Stimulated activated CD8-positive, alpha-beta memory T cell treated with anti-CD3 and anti-CD28 coated beads, Interleukin-7, amount 100 ng/mL, for 24 hours (primary cell): ENCODE measurements at regions not wholly inside any gene's neighbourhood (a gene's known extent, or its start where the extent isn't known, plus 50 kb on each side); places are given as distances from the start of the nearest gene placed in this dataset.

Source experiments
- DNase-seq: peaks from one replicate; pipeline ENCODE4 v3.0.0-alpha.2; 2020; ENCODE audit warnings: low read depth

GRCh38 chr7:16137944-16138343 lies 283.4 kb downstream of the CRPPA start:
- no peak for DNase-seq

- DNase-seq: no peak
Measured at GRCh38 chr7:16136896-16137295, 284.4 kb downstream of the CRPPA start.

- DNase-seq: no peak
Measured at GRCh38 chr7:16135658-16136057, 285.7 kb downstream of the CRPPA start.

- no peak for DNase-seq
Measured at GRCh38 chr7:16130111-16131110, 290.9 kb downstream of the CRPPA start.

- no peak for DNase-seq
Measured at GRCh38 chr7:16129431-16130110, 291.8 kb downstream of the CRPPA start.

- no peak for DNase-seq
Measured at GRCh38 chr7:16123117-16123770, 298.1 kb downstream of the CRPPA start.

- no peak for DNase-seq
Measured at GRCh38 chr7:16121876-16122390, 299.4 kb downstream of the CRPPA start.

- no peak for DNase-seq
Measured at GRCh38 chr7:16115374-16115773, 306.0 kb downstream of the CRPPA start.

- no peak for DNase-seq
Measured at GRCh38 chr7:16114633-16115032, 306.7 kb downstream of the CRPPA start.

GRCh38 chr7:16114071-16114470 lies 307.3 kb downstream of the CRPPA start:
- DNase-seq: no peak

- DNase-seq: no peak
Measured at GRCh38 chr7:16113058-16113457, 308.3 kb downstream of the CRPPA start.

GRCh38 chr7:16106869-16107268 lies 314.5 kb downstream of the CRPPA start:
- no peak for DNase-seq

GRCh38 chr7:16106300-16106699 lies 315.0 kb downstream of the CRPPA start:
- no peak for DNase-seq

- no peak for DNase-seq
Measured at GRCh38 chr7:16099302-16099849, 322.0 kb downstream of the CRPPA start.

- DNase-seq: no peak
Measured at GRCh38 chr7:16098585-16099179, 322.7 kb downstream of the CRPPA start.

GRCh38 chr7:16098058-16098457 lies 323.3 kb downstream of the CRPPA start:
- DNase-seq: no peak

GRCh38 chr7:16095171-16095950 lies 326.0 kb downstream of the CRPPA start:
- DNase-seq: no peak

- no peak for DNase-seq
Measured at GRCh38 chr7:16094651-16095050, 326.7 kb downstream of the CRPPA start.

- DNase-seq: no peak
Measured at GRCh38 chr7:16092711-16093110, 328.6 kb downstream of the CRPPA start.

- no peak for DNase-seq
Measured at GRCh38 chr7:16091701-16092310, 329.5 kb downstream of the CRPPA start.
